C4-2B (cell line): ENCODE measurements at regions not wholly inside any gene's neighbourhood (a gene's known extent, or its start where the extent isn't known, plus 50 kb on each side); places are given as distances from the start of the nearest gene placed in this dataset.

Experiments used
- ZFX ChIP-seq: fragments of 450-650 bp; IDR thresholded peaks from 2 replicates; pipeline ENCODE4 v1.6.1; 2017
- TF ChIP-seq, protein P1 (sequence below): fragments of 450-650 bp; conservative IDR thresholded peaks from 2 replicates; pipeline ENCODE4 v1.5.1; 2017; ENCODE audit warnings: mild to moderate bottlenecking

DNA sequence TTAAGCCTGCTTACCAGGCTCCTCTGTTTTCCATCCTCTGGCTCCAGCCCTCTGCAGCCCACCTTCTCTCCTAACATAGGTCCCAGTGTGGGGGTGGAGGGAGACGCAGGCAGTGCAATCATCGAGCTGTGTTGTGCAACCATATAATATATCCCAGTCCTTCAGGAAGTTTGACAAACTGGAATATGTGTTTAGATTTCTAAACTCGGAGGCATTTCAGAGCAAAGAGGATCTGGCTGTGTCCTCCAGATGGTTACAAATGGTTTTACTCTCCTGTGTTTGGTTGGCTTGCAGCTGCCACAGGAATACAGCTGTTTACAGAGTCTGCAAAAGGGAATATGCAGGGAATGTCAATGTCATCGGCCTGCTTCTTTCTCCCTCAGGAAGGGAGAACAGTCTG lies 195.3 kb upstream of the LNX1 start:
- TF ChIP-seq, protein P1, sequence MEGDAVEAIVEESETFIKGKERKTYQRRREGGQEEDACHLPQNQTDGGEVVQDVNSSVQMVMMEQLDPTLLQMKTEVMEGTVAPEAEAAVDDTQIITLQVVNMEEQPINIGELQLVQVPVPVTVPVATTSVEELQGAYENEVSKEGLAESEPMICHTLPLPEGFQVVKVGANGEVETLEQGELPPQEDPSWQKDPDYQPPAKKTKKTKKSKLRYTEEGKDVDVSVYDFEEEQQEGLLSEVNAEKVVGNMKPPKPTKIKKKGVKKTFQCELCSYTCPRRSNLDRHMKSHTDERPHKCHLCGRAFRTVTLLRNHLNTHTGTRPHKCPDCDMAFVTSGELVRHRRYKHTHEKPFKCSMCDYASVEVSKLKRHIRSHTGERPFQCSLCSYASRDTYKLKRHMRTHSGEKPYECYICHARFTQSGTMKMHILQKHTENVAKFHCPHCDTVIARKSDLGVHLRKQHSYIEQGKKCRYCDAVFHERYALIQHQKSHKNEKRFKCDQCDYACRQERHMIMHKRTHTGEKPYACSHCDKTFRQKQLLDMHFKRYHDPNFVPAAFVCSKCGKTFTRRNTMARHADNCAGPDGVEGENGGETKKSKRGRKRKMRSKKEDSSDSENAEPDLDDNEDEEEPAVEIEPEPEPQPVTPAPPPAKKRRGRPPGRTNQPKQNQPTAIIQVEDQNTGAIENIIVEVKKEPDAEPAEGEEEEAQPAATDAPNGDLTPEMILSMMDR, result no peak
- TF ChIP-seq ZFX, result no peak
